OCI-LY1 (cell line): ENCODE measurements at regions not wholly inside any gene's neighbourhood (a gene's known extent, or its start where the extent isn't known, plus 50 kb on each side); places are given as distances from the start of the nearest gene placed in this dataset.

Source experiments
- H2AFZ ChIP-seq: fragments of 200-600 bp; sonication (generic), shearing (Covaris generic); 2 replicates; pipeline ENCODE4 v1.6.0; 2014; ENCODE audit warnings: antibody characterized with exemption, mild to moderate bottlenecking, low read length
- H3F3A ChIP-seq: fragments of 200-600 bp; sonication (generic), shearing (Covaris generic); 2 replicates; pipeline ENCODE4 v1.6.0; 2014; ENCODE audit warnings: mild to moderate bottlenecking, antibody characterized with exemption, low read length, moderate library complexity; ENCODE audit not compliant: insufficient read depth
- H3K27ac ChIP-seq: fragments of 200-600 bp; sonication (generic); 2 replicates; pipeline ENCODE4 v1.5.1; 2014; ENCODE audit warnings: low read length, mixed run types, mild to moderate bottlenecking, low read depth; ENCODE audit not compliant: poor library complexity, severe bottlenecking
- H3K27me3 ChIP-seq: fragments of 200-600 bp; sonication (generic); 2 replicates; pipeline ENCODE4 v1.6.0; 2014; ENCODE audit warnings: antibody characterized with exemption, mild to moderate bottlenecking, low read length, moderate library complexity; ENCODE audit not compliant: insufficient read depth
- H3K36me3 ChIP-seq: fragments of 200-600 bp; sonication (generic); 2 replicates; pipeline ENCODE4 v1.6.1; 2014; ENCODE audit warnings: mild to moderate bottlenecking, antibody characterized with exemption, low read length, moderate library complexity, mixed read lengths; ENCODE audit not compliant: insufficient read depth
- H3K4me1 ChIP-seq: fragments of 200-600 bp; sonication (generic); 2 replicates; pipeline ENCODE4 v1.5.1; 2014; ENCODE audit warnings: mild to moderate bottlenecking, low read length, moderate library complexity; ENCODE audit not compliant: insufficient read depth, severe bottlenecking
- H3K4me2 ChIP-seq: fragments of 200-600 bp; sonication (generic), shearing (Covaris generic); 2 replicates; pipeline ENCODE4 v1.6.1; 2014; ENCODE audit warnings: low read length
- H3K4me3 ChIP-seq: fragments of 200-600 bp; sonication (generic); 2 replicates; pipeline ENCODE4 v1.5.1; 2014; ENCODE audit warnings: low read length, low read depth, mild to moderate bottlenecking, mixed read lengths; ENCODE audit not compliant: poor library complexity, severe bottlenecking
- H3K79me2 ChIP-seq: fragments of 200-600 bp; shearing (Covaris generic); 2 replicates; pipeline ENCODE4 v1.6.1; 2016; ENCODE audit warnings: mixed run types, low read length, mixed read lengths; ENCODE audit not compliant: insufficient read depth
- H3K9ac ChIP-seq: fragments of 200-600 bp; sonication (generic), shearing (Covaris generic); 2 replicates; pipeline ENCODE4 v1.6.1; 2014; ENCODE audit warnings: mild to moderate bottlenecking, low read length, mixed read lengths
- H3K9me2 ChIP-seq: fragments of 200-600 bp; sonication (generic), shearing (Covaris generic); 2 replicates; pipeline ENCODE4 v1.6.1; 2014; ENCODE audit warnings: low read depth, mild to moderate bottlenecking, low read length, mixed read lengths
- H3K9me3 ChIP-seq: fragments of 200-600 bp; shearing (Covaris generic); 2 replicates; pipeline ENCODE4 v1.6.1; 2014; ENCODE audit warnings: low read length, mixed read lengths
- H4K20me1 ChIP-seq: fragments of 200-600 bp; sonication (generic), shearing (Covaris generic); 2 replicates; pipeline ENCODE4 v1.6.0; 2016; ENCODE audit warnings: mild to moderate bottlenecking, low read length; ENCODE audit not compliant: insufficient read depth
- EZH2 ChIP-seq: fragments of 200-600 bp; sonication (generic), shearing (Covaris generic); IDR thresholded peaks from 2 replicates; pipeline ENCODE4 v1.8.0; 2017; ENCODE audit warnings: borderline replicate concordance, mixed run types, mild to moderate bottlenecking, antibody characterized with exemption, low read length, moderate library complexity, mixed read lengths
- TF ChIP-seq, protein P1 (sequence below): fragments of 200-600 bp; sonication (generic), shearing (Covaris generic); IDR thresholded peaks from 2 replicates; pipeline ENCODE4 v1.5.1; 2017; ENCODE audit warnings: mild to moderate bottlenecking, antibody characterized with exemption, low read length, moderate library complexity, mixed read lengths

DNA sequence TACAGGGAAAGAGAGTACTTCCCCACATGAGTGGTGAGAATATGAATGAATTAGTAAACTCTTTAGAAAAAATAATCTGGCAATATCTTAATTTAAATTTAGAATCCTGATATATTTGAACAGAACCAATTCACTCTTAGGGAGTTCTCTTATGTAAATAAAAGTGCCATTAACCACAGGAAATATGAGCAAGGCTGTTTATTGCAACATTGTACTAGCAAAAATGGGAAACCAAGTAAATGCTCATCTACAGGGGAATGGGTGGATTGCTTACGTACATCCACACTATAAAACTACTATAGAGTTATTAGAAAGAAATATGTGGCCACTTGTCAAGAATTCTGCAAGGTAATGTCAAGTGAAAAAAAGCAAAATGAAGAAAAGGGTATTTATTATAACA, 274.5 kb downstream of the TLE1 start:
- TF ChIP-seq, protein P1, sequence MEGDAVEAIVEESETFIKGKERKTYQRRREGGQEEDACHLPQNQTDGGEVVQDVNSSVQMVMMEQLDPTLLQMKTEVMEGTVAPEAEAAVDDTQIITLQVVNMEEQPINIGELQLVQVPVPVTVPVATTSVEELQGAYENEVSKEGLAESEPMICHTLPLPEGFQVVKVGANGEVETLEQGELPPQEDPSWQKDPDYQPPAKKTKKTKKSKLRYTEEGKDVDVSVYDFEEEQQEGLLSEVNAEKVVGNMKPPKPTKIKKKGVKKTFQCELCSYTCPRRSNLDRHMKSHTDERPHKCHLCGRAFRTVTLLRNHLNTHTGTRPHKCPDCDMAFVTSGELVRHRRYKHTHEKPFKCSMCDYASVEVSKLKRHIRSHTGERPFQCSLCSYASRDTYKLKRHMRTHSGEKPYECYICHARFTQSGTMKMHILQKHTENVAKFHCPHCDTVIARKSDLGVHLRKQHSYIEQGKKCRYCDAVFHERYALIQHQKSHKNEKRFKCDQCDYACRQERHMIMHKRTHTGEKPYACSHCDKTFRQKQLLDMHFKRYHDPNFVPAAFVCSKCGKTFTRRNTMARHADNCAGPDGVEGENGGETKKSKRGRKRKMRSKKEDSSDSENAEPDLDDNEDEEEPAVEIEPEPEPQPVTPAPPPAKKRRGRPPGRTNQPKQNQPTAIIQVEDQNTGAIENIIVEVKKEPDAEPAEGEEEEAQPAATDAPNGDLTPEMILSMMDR = no peak
- no peak for TF ChIP-seq EZH2
- H3K4me3 ChIP-seq = no peak overlapping the region
- no peak overlapping the region for H2AFZ ChIP-seq
- H3K9me2 ChIP-seq = no peaks in the 10 kb centered on the region
- H3K4me2 ChIP-seq = no peak overlapping the region
- no peak overlapping the region for H3K9ac ChIP-seq
- H3K27ac ChIP-seq = no peak overlapping the region
- no peaks in the 10 kb centered on the region for H4K20me1 ChIP-seq
- no peaks in the 10 kb centered on the region for H3K36me3 ChIP-seq
- no peaks in the 10 kb centered on the region for H3K79me2 ChIP-seq
- H3F3A ChIP-seq = no peaks in the 10 kb centered on the region
- no peaks in the 10 kb centered on the region for H3K9me3 ChIP-seq
- H3K4me1 ChIP-seq = no peaks in the 10 kb centered on the region
- H3K27me3 ChIP-seq = no peaks in the 10 kb centered on the region

DNA sequence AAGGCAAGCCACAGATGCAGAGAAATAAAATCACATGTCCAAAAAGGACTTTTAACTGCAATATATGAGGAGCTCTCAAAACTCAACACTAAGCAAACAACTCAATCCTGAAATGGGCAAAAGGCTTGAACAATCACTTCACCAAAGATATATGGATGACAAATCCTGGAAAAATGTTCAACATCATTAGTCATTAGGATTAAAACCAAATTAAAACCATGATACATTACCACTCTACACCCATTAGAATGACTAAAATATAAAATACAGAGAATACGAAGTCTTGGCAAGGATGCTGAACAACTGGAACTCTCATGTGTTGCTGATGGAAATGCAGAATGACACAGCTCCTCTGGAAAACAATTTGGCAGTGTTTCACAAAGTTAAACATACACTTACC, 277.4 kb downstream of the TLE1 start:
- H3F3A ChIP-seq = no peaks in the 10 kb centered on the region
- H3K79me2 ChIP-seq = no peaks in the 10 kb centered on the region
- TF ChIP-seq EZH2 = no peak
- TF ChIP-seq, protein P1 = no peak
- no peaks in the 10 kb centered on the region for H3K36me3 ChIP-seq
- no peak overlapping the region for H3K27ac ChIP-seq
- H3K4me3 ChIP-seq = no peak overlapping the region
- H3K4me1 ChIP-seq = no peaks in the 10 kb centered on the region
- no peaks in the 10 kb centered on the region for H4K20me1 ChIP-seq
- H2AFZ ChIP-seq = no peak overlapping the region
- H3K4me2 ChIP-seq = no peak overlapping the region
- H3K27me3 ChIP-seq = no peaks in the 10 kb centered on the region
- H3K9ac ChIP-seq = no peak overlapping the region
- H3K9me3 ChIP-seq = no peaks in the 10 kb centered on the region
- no peaks in the 10 kb centered on the region for H3K9me2 ChIP-seq

DNA sequence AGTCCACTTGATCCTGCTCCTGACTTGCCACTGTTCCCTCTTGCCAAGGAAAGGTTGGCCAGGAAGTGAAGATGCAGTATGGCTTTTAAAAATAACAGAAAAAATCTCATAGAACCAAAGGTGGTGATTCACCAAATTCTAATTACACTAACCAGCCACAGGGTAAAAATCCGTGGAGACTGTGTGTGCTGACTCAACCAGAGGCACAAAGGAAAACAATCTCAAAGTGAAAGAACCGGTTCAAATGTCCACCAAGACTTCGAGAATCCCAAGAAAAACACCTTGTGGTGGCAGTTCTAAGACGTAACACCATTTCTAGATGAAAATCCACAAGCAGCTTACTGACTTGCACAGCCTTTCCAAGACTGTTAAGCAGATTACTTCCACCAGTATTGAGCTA, 279.1 kb downstream of the TLE1 start:
- no peak overlapping the region for H3K27ac ChIP-seq

More for the DNA sequence above, 279.1 kb downstream of the TLE1 start:
- no peak for TF ChIP-seq EZH2
- TF ChIP-seq, protein P1 = no peak
- H3K4me2 ChIP-seq = no peak overlapping the region
- H3K4me3 ChIP-seq = no peak overlapping the region
- H3K9me3 ChIP-seq = no peaks in the 10 kb centered on the region
- no peaks in the 10 kb centered on the region for H3K4me1 ChIP-seq
- H2AFZ ChIP-seq = no peak overlapping the region
- no peaks in the 10 kb centered on the region for H3K79me2 ChIP-seq
- no peaks in the 10 kb centered on the region for H3K27me3 ChIP-seq
- H3K36me3 ChIP-seq = no peaks in the 10 kb centered on the region
- H3K9me2 ChIP-seq = no peaks in the 10 kb centered on the region
- no peaks in the 10 kb centered on the region for H3F3A ChIP-seq
- H4K20me1 ChIP-seq = no peaks in the 10 kb centered on the region
- H3K9ac ChIP-seq = no peak overlapping the region
